Left renal cortex interstitium (tissue), 4 donors: ENCODE measurements at regions not wholly inside any gene's neighbourhood (a gene's known extent, or its start where the extent isn't known, plus 50 kb on each side); places are given as distances from the start of the nearest gene placed in this dataset.
A peak's percentile ranks its signal among the peaks of the same experiment; 100 is the strongest.
"Not testable (repeated sequence)": the region's sequence is repeated elsewhere in the genome, so short reads cannot be mapped to it uniquely, and the experiment has no call there.

Source experiments
- DNase-seq, 4 donors: peaks; one replicate each; pipeline ENCODE4 v3.0.0-alpha.2; 2013; ENCODE audit warnings: low read depth in 4 of 4, low spot score in 2 of 4, missing footprints in 1 of 4

DNA sequence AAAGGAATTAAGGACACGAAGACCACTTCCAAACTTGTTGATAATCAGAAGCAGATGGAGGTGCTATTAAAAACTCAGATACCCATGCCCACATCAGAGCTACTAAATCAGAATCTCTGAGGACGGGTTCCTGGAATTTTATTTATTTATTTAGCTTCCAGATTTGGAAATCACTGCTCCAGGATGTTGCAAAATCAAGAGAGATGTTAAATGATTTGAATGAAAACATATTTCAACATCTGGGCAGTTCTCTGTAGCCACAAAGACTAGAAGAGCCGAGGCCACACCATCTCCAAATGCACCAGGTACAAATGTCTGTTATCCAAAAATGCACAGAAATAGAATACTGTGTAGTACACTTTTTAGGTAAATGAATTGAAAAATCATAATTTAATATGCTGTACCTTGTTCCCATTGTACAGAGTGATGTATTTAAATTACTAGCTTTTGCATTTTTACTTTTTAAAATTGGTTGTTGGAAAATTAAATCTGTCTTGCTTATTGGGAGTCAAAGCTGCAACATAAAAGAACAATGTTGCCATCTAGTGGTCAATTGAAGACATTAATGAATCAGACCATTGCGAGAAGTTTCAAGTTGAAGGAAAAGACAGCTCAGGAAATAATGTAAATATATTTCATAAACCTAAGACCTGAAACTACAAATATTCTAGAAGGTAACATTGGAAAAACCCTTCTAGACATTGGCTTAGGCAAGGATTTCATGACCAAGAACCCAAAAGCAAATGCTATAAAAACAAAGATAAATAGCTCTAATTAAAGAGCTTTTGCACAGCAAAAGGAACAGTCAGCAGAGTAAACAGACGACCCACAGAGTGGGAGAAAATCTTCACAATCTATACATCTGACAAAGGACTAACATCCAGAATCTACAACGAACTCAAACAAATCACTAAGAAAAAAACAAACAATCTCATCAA, 151.3 kb upstream of the TTC29 start:
- peak in 3 of 4 donors; percentile 26 to 43 (median 40) for DNase-seq

DNA sequence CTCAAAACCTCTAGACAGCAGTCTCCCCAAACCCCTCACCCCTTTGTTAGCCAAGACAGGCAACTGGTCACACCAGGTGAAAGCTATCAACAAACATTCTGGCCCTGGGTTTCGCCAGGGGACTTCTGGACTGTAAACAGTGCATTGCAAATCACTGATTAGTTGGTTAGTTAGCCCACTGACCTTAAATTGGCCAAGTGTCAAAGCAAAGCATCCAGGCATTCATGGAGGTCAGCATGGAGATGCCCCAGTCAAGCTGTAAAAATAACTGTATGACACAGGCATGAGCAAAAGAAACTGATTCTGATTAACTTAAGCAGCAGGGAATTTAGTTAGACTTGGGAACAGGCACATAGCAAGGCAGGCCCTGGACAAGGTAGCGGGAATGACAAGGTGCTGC, 156.0 kb upstream of the TTC29 start:
- DNase-seq, result no peak

DNA sequence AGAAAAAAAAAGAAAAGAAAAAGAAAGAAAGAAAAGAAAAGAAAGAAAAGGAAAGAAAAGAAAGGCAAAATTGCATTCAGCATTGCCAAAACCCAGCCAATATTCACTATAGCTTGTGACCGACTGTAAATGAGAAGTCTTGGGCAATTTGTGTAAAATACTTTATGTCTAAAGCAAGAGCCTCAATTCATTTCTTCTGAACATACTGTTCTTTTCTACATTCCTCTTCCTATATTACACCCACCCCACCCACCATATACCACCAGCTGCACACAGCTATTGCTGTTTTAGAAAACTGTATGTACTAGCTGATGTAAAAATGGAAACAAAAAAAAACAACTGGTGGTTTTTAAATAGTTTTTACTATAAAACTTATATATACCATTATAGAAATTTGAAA, 156.9 kb upstream of the TTC29 start:
- no peak for DNase-seq

DNA sequence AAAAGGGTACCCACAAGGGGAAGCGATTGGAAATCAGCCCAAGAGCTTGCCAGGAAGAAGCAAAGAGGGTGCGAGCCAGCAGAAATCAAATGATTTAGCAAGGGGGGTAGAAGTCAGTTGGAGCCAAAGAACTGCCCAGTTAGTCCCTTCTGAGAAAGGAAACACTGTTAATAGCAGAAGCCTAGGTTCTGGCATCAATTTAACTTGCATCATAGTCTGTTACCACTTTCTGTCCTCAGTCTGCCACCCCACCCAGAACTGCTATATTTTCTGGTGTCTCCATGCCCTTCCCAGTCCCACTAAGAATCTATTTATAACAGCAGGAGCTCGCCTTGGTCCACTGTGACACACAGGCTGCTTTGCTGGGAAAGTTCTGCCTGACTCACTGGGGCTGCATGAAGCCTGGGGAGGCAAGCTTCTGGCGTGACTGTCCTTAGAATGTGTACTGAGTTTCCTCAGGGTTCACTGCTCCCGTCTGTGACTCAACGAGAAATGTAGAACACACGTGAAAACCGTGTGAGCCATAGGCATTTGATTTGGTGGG, 157.8 kb upstream of the TTC29 start:
- no peak for DNase-seq

DNA sequence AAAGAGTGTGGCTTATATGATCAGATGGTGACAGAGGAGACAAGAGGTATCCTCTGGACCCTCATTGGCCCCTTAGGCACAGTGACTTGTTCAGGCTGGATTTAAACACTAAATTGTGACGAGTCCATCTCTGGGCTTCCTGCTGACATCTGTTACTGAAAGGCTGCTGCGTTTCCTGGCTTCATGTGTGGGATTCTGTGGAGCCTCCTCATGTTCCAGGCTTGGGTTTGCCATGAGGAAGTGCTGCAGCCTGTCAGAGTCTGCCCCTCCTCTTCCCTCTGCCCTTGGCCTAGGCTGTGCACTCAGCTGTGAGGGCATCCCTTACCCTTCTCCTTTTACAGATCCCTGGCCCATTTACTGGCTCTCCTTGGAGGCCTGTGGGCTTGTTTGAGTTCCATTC, 159.1 kb upstream of the TTC29 start:
- no peak for DNase-seq

DNA sequence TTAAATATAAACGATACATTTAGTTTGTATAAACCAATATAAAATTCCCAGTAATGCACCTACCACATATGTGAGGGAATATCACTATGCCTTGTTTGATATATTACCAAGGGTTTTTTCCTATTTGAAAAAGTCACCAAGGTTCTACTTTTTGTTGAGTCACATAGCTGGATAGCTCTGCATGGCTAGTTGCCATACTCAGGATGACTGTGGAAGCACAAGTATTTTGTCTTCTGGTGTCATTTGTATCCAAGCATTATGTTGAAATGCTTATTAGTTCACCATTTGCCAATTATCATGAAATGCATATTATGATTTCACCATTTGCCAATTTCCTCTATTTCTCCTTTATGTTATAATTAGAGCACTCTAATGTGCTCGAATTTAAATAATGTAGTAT, 162.7 kb upstream of the TTC29 start:
- no peak for DNase-seq

DNA sequence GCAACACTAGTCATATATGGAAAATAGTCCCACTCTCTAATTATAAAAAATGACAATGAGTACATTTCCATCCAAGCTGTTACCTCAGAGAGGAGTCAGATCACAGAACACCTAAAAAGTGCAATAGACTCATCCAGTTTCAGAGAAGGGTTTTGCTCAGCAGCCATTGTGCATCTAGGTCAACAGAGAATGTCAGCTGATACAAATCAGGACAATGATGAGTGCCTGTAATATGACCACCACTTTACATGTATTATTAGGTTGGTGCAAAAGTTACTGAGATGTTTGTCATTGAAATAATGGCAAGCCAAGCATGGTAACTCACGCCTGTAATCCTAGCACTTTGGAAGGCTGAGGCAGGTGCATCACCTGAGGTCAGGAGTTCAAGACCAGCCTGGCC, 164.1 kb upstream of the TTC29 start:
- DNase-seq, result no peak

DNA sequence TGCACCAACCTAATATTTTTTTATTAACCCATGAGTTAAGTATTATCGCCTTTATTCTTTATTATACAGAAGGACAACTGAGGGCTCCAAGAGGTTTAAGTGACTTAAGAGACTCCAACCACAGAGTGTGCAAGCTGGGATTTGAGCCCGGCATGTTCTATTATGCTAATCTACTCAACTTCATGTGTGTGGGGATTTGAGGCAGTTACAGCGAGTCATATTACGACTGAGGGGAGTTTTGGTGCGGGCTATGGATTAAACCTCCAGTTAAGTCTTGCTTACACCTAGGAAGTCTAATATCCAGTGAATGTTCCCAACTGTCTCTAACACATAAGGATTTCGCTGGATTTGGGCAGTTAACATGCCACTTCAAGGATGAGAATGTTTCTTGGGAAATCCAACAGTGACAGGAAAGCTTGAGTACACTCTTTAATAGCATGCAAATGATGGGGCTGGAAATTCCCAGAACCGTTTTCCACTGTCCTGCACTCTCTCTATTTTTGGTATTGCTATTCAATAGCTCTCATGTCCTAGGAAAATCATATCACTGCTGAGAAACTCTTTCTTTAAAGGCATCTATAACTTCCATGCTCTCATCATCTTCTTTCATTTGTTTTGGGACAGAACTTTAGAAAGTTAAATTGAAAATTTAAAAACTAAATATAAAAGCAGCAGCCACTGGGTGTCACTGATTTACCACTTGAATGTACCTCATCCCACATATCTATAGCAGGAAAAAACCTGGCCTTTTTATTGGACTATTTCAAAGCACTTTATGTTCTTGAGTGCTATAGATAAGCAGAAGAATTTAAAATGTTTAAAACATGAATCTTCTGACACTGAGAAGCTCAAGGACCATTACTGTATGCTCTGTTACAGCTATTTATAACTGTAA, 165.1 kb upstream of the TTC29 start:
- DNase-seq, result no peak

DNA sequence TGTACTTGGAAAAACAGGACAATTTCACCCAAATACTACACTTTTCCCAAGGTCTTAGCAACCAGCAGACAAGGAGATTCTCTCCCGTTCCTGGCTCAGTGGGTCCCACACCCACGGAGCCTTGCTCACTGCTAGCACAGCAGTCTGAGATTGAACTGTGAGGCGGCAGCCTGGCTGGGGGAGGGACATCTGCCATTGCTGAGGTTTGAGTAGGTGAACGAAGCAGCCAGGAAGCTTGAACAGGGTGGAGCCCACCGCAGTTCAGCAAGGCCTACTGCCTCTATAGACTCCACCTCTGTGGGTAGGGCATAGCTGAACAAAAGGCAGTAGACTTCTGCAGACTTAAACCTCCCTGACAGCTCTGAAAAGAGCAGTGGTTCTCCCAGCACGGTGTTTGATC, 166.5 kb upstream of the TTC29 start:
- not testable (repeated sequence) for DNase-seq

DNA sequence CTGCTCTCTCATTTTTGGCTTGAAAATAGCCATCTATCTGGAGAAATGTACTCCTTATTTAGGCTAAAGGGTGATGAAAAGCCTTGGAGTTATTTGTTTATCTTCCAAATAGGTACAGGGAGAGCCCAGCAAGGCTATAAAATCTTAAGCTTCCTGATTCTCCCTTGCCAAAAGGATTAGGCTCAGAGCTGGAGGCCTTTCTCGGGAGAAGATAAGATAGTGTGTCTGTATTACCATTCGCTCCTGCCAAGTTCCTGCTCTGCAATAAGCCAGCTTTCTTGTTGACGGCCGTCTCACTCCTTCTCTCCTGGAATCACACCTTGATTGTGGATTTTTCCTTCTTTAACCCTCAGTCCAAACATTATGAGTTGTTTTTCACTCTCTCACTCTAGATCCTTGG, 171.8 kb upstream of the TTC29 start:
- no peak for DNase-seq

DNA sequence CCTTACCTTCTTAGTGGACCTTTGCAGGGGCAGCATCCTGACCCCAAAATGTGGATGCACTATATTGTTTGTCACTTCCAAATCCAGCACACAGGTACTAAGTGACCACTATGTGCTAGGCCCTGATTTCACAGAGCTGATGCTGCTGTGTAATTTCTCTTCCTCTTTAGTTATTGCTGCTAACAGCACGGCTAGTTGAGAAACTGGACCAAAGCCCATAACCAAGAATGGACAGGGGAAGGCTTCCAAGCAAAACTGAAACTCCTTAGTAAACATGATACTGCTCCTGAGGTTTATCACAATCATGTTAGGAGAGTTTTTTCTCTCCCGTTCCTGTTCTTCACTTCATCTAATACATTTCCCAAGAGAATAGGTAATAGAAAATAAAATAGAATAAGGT, 172.9 kb upstream of the TTC29 start:
- no peak for DNase-seq

DNA sequence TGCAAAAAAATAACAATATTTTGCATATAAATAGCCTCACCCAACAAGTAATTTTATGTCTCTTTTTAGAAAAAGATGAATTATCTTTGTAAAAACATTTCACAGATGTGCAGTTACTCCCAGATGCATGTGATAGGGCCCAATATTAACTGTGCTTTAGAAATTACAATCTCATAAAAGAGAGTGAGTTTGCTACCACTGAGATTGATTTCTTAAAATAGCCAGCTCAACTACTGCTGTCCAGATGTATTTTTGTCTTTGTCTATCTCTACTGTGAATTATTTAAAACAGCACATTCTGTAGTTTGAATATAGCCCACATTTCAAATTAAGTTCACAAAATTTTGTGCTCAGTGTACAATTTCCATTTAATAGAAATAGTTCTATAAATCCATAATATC, 177.0 kb upstream of the TTC29 start:
- DNase-seq, result no peak

DNA sequence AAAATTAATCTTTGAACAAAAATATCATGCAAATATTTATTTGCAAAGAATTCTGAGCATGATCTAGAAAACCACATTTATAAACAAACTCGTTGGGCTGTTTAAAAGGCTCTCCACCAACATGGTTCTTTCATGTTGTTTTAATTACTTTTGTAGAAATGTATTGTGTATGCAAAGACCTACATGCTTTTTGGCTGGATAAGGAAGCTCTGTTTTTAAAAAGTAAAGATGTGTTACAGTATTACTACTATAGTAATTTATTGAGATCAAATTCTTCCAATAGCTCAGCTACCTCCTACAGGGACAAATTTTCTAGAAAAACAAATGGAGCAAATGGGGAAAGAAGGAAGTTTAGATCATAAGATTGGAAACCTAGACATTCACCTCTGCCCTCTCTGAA, 177.5 kb upstream of the TTC29 start:
- no peak for DNase-seq

DNA sequence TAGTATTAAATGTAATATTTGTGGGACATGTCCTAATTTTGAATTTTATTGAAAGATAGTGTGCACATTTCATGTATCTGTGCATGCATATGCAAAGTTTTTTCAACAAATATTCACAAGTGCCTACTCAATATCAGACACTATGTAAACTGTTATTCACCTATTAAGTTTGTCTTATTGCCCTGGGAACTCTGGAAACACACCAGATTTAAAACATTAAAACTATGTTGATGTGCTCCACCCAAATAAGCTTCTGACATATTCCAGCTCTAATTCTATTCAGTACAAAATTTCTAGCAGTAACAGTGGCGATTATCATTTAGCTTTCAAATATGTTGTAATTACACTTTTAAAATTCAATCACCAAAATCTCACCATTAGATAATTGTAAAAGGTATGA, 183.1 kb upstream of the TTC29 start:
- no peak for DNase-seq

DNA sequence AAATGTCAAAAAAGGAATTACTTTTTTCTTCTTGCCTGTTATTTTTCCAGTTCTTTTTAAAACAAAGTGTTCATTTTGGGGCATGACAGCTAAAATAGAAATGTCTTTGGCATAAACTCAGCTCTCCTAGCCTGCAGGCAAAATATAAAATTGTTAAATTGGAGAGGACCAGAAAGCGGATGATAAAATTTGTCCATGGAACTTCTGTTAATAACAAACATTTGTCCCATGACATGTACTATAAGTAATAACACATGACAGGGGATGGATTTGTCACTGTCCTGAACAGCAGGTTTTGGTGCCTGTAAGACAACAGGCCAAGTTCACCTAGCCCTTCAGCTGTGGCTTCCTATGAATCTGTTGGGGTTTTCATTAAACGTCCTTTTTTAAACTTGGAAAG, 184.0 kb upstream of the TTC29 start:
- DNase-seq, result no peak

DNA sequence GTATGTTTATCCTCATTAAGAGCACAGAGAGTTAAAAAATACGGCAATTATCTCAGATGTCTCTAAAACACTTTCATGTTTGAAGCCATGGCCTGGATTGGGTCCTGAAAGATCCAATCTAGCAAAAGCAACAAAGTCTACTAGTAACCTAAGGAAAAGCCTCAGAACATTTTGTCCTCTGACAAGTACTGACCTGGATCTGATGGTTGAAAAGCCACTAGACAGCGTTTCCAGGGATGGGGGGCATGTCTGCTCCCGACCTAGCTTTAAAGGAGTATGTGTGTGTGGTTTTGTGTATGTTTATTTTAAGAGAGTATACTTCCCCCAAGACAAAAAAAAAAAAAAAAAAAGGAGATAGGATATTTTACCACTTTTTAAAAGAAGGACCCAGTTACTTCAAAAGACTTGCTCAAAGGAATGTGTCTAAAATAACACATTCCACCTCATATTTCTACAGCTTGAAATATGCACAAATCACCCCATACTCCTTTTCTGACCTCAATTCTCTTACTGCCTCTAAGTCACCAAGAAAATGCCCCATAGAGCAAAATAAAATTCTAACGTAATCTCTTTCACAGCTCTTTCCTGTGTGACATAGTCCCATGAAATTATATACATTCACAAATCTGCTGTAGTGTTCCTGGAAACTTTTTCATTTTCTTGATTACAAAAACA, 189.0 kb upstream of the TTC29 start:
- no peak for DNase-seq

DNA sequence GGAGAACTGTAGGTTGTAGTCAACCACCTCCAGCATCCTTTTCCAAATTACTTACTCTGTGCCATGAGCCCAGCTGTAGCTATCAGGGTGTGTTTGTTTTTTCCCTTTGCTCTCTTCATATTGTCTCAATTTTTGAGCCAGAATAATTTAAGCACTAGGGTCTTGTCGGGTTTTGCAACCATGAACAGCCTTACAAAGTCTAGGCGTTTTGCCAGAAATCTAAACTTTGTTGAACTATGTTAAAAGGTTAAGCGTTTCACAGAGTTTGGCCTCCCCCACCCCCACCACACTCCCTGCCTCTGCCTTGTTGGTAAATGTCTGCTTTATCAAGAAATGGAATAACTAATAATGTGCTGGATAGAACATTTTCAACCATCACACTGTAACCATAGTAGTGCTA, 190.6 kb upstream of the TTC29 start:
- peak in 1 of 4 donors; percentile 64 for DNase-seq

DNA sequence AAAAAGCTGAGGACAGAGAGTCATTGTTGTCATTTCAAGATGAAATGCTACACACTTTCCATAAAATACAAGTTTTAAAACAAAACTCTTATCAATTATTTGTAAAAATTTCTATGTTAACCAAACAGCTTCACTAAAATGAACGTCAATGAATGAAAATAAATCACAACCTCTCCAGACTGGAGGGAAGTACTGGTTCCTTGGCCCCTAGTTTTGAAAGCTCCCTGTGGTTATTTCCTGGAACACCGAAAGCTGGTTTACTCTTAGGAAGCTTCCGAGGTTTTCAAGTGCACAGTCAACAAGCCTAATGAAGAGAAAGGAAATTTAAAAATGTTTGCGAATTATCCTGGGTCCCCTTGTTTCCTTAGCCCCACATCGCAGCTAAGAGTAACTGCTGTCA, 191.1 kb upstream of the TTC29 start:
- no peak for DNase-seq

DNA sequence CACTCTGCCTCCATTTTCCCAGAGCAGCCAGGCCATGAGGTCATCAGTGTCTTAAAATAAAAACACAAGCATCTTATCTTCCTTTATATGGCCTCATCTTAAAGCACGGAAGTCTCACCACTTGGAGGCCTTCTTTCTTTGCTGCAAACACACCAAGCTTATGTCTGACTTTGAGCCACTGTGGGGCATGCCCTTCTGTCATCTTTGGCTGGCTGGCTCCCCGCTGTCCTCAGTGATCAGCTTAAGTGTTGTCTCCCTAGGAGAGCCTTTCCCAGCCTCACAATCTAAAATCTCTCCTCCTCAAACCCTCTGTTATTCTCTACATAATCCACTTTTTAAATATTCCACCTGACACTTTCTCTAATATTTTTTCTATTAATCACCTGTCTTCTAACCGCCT, 191.6 kb upstream of the TTC29 start:
- no peak for DNase-seq

DNA sequence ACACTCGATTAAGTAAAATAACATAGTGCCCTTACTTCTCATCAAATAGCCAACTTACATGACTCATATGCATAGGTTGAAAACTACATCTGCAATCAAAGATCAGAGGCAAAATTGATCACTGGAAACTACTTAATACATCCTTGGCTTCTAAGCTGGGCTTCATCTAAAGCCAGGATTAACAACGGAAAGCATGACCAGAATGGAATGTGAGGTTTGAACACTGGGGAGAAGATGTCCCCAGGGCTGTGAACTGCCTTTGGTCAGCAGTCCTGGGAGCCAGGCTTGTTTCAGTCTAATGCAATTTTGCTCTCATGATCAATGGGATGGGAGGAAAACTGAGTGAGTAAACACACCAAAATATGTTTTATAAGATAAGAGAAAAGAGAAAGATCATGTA, 192.5 kb upstream of the TTC29 start:
- DNase-seq, result no peak
